ENCODE measurements at regions not wholly inside any gene's neighbourhood (a gene's known extent, or its start where the extent isn't known, plus 50 kb on each side); places are given as distances from the start of the nearest gene placed in this dataset.

DNA sequence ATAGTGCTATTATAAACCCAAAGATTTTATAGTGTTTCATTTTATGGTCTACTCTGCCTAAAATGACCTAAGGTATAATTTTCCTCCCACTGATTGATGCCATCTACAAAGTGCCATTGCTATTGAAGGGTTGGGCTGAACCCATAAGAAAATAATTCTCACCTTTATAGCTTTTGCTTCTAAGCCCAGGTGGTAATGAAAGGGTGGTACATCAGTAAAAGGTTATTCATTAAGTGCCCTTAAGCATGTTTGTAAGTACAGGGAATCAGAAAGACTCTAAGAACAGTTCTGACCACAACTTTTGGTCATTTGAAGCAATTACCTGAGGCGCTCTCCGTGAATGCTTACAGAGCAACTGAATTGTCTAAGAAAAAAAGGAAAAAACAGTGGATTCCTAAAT is 1247.3 kb downstream of the NXPH1 start:
- Histone ChIP-seq H3K9me2 (ENCODE audit: insufficient read depth) (no peaks in the 10 kb centered on the region), H3K4me2 (ENCODE audit: low read length) (no peak overlapping the region), H3K36me3 (ENCODE audit: control insufficient read depth in 1 of 2, insufficient read depth in 2 of 2, low read length in 2 of 2) (no peaks in the 10 kb centered on the region), H3K27ac (ENCODE audit: low read depth, low read length) (no peak overlapping the region), H2AFZ (ENCODE audit: low read depth, low read length, poor library complexity, severe bottlenecking) (no peak overlapping the region), H3K9ac (ENCODE audit: low read length) (no peak overlapping the region), H4K20me1 (ENCODE audit: insufficient read depth) (no peaks in the 10 kb centered on the region), H3K79me2 (ENCODE audit: insufficient read depth, low read length) (no peaks in the 10 kb centered on the region), H3K4me1 (ENCODE audit: control insufficient read depth in 1 of 2, insufficient read depth in 2 of 2, low read length in 2 of 2) (no peaks in the 10 kb centered on the region), H3K27me3 (ENCODE audit: insufficient read depth, low read length) (no peaks in the 10 kb centered on the region), H3K4me3 (replicated peaks in 1 of 2; ENCODE audit: low read depth in 1 of 2, low read length in 2 of 2) (no peak overlapping the region), H3K9me3 (ENCODE audit: control insufficient read depth in 1 of 2, insufficient read depth in 1 of 2, low read depth in 1 of 2, low read length in 2 of 2) (peaks cover 3 to 6% of the 10 kb centered on the region in 2 experiments; a peak in 2 of 4 replicates)
- ChIA-PET CTCF (no interaction called here), POLR2A (no interaction called here), RAD21 (ENCODE audit: low non-redundant PET in 1 of 2, low total read pairs in 2 of 2, uncharacterized antibody in 2 of 2, unreplicated experiment in 2 of 2) (no interaction called here)
- TF ChIP-seq EZH2 (IDR thresholded peaks at IDR 0.05) (no peak), YY1 (IDR thresholded peaks at IDR 0.05; ENCODE audit: extremely low read depth, insufficient replicate concordance, low read depth, low read length) (no peak), JUND (IDR thresholded peaks at IDR 0.05) (no peak), SIN3A (IDR thresholded peaks at IDR 0.05; ENCODE audit: low read depth) (no peak), CBX3 (IDR thresholded peaks at IDR 0.05; ENCODE audit: low read depth) (no peak), ELF1 (IDR thresholded peaks at IDR 0.05; ENCODE audit: borderline replicate concordance, low read depth) (no peak)
- TF ChIP-seq, protein P1, sequence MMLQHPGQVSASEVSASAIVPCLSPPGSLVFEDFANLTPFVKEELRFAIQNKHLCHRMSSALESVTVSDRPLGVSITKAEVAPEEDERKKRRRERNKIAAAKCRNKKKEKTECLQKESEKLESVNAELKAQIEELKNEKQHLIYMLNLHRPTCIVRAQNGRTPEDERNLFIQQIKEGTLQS (IDR thresholded peaks at IDR 0.05): no peak
- TF ChIP-seq, protein P2, sequence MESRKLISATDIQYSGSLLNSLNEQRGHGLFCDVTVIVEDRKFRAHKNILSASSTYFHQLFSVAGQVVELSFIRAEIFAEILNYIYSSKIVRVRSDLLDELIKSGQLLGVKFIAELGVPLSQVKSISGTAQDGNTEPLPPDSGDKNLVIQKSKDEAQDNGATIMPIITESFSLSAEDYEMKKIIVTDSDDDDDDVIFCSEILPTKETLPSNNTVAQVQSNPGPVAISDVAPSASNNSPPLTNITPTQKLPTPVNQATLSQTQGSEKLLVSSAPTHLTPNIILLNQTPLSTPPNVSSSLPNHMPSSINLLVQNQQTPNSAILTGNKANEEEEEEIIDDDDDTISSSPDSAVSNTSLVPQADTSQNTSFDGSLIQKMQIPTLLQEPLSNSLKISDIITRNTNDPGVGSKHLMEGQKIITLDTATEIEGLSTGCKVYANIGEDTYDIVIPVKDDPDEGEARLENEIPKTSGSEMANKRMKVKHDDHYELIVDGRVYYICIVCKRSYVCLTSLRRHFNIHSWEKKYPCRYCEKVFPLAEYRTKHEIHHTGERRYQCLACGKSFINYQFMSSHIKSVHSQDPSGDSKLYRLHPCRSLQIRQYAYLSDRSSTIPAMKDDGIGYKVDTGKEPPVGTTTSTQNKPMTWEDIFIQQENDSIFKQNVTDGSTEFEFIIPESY (IDR thresholded peaks at IDR 0.05; ENCODE audit: extremely low read depth, insufficient replicate concordance, low read length): no peak
- TF ChIP-seq, protein P3, sequence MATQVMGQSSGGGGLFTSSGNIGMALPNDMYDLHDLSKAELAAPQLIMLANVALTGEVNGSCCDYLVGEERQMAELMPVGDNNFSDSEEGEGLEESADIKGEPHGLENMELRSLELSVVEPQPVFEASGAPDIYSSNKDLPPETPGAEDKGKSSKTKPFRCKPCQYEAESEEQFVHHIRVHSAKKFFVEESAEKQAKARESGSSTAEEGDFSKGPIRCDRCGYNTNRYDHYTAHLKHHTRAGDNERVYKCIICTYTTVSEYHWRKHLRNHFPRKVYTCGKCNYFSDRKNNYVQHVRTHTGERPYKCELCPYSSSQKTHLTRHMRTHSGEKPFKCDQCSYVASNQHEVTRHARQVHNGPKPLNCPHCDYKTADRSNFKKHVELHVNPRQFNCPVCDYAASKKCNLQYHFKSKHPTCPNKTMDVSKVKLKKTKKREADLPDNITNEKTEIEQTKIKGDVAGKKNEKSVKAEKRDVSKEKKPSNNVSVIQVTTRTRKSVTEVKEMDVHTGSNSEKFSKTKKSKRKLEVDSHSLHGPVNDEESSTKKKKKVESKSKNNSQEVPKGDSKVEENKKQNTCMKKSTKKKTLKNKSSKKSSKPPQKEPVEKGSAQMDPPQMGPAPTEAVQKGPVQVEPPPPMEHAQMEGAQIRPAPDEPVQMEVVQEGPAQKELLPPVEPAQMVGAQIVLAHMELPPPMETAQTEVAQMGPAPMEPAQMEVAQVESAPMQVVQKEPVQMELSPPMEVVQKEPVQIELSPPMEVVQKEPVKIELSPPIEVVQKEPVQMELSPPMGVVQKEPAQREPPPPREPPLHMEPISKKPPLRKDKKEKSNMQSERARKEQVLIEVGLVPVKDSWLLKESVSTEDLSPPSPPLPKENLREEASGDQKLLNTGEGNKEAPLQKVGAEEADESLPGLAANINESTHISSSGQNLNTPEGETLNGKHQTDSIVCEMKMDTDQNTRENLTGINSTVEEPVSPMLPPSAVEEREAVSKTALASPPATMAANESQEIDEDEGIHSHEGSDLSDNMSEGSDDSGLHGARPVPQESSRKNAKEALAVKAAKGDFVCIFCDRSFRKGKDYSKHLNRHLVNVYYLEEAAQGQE (IDR thresholded peaks at IDR 0.05; ENCODE audit: low read depth): no peak
- BruUV-seq (replicated peaks): no TSS peak
- no peak for DNase-seq (ENCODE audit: low read depth, low spot score)
- ATAC-seq: no peak
- intact Hi-C loops (cut with micrococcal nuclease): no loop called here
